Nephron progenitor cell (in vitro differentiated cells): ENCODE measurements at regions not wholly inside any gene's neighbourhood (a gene's known extent, or its start where the extent isn't known, plus 50 kb on each side); places are given as distances from the start of the nearest gene placed in this dataset.

Source experiments
- DNase-seq: peaks from one replicate; pipeline ENCODE4 v3.0.0; 2021
- H3K27ac Mint-ChIP-seq: 2 replicates; pipeline ENCODE4 v1.8.0; 2021; ENCODE audit warnings: mild to moderate bottlenecking, moderate library complexity, mixed read lengths
- H3K27me3 Mint-ChIP-seq: 2 replicates; pipeline ENCODE4 v1.8.0; 2021; ENCODE audit warnings: mild to moderate bottlenecking, low read depth, mixed read lengths; ENCODE audit not compliant: poor library complexity
- H3K36me3 Mint-ChIP-seq: 2 replicates; pipeline ENCODE4 v1.8.0; 2021; ENCODE audit warnings: low read depth, mixed read lengths
- H3K4me1 Mint-ChIP-seq: 2 replicates; pipeline ENCODE4 v1.8.0; 2021; ENCODE audit warnings: mixed read lengths
- H3K4me3 Mint-ChIP-seq: 2 replicates; pipeline ENCODE4 v1.8.0; 2021; ENCODE audit warnings: mild to moderate bottlenecking, moderate library complexity, mixed read lengths
- H3K9me3 Mint-ChIP-seq: 2 replicates; pipeline ENCODE4 v1.8.0; 2021; ENCODE audit warnings: mild to moderate bottlenecking, moderate library complexity, mixed read lengths
- TF ChIP-seq, protein P1 (sequence below): fragments of 200-600 bp; sonication (generic); IDR thresholded peaks from 2 replicates; pipeline ENCODE4 v1.5.0; 2021; ENCODE audit warnings: antibody characterized with exemption

DNA sequence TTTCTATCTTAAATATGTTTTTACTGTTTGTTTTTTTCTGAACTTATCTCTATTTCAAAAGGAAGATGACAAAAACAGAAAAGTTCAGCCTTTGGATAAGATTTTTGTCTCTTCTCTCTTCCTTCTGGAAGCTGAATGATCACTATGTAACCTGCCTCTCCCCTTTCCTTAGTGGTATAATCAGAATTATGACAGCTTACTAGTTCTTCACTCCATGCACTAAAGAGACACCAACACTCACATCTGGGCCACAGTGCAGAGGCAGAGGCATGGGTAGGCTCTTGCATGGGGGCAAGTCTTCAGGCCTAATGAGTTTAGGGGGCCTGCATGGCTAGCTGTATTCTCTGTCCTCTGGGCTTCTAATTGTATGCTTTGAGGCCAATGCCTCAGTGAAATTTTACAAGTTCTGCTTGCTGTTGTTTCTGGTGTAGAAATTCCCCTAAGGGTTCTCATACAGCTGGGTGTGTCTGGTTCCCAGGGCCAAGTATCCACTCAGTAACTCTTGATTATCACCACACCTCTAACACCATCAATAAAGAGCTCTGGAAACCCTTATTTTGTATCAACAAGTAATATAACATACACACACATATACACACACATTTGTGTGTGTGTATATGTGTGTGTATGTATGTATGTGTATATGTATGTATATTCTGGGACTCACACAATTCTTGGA is 96.8 kb upstream of the POM121L12 start:
- no peaks in the 10 kb centered on the region for H3K36me3 Mint-ChIP-seq
- TF ChIP-seq, protein P1, sequence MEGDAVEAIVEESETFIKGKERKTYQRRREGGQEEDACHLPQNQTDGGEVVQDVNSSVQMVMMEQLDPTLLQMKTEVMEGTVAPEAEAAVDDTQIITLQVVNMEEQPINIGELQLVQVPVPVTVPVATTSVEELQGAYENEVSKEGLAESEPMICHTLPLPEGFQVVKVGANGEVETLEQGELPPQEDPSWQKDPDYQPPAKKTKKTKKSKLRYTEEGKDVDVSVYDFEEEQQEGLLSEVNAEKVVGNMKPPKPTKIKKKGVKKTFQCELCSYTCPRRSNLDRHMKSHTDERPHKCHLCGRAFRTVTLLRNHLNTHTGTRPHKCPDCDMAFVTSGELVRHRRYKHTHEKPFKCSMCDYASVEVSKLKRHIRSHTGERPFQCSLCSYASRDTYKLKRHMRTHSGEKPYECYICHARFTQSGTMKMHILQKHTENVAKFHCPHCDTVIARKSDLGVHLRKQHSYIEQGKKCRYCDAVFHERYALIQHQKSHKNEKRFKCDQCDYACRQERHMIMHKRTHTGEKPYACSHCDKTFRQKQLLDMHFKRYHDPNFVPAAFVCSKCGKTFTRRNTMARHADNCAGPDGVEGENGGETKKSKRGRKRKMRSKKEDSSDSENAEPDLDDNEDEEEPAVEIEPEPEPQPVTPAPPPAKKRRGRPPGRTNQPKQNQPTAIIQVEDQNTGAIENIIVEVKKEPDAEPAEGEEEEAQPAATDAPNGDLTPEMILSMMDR = no peak
- no peak for DNase-seq
- H3K4me1 Mint-ChIP-seq = peaks cover 10% of the 10 kb centered on the region
- H3K27ac Mint-ChIP-seq = no peak overlapping the region
- no peaks in the 10 kb centered on the region for H3K27me3 Mint-ChIP-seq
- H3K9me3 Mint-ChIP-seq = peaks cover 2% of the 10 kb centered on the region
- no peak overlapping the region for H3K4me3 Mint-ChIP-seq

DNA sequence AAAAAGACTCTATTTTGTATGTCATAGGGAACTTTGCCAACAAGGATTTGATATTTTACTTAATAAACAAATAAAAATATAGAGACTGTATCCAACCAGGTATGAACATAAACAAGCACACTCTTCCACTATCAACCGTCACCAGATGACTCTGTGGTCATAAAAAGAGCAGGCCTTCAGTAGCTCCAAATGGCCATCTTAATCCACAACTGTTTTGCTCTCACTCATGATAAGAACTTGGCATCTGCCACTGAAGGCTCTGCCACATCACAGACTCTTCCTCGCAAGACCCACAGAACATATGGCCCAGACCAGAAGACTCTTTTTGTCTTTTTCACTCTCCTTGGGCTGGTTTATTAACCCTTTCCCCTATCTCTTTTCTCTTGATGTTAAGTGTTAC is 98.7 kb upstream of the POM121L12 start:
- TF ChIP-seq, protein P1 = no peak
- H3K27me3 Mint-ChIP-seq = no peaks in the 10 kb centered on the region
- H3K4me3 Mint-ChIP-seq = no peak overlapping the region
- peaks cover 10% of the 10 kb centered on the region for H3K4me1 Mint-ChIP-seq
- peaks cover 8% of the 10 kb centered on the region for H3K9me3 Mint-ChIP-seq
- DNase-seq = no peak
- H3K36me3 Mint-ChIP-seq = no peaks in the 10 kb centered on the region
- H3K27ac Mint-ChIP-seq = no peak overlapping the region

DNA sequence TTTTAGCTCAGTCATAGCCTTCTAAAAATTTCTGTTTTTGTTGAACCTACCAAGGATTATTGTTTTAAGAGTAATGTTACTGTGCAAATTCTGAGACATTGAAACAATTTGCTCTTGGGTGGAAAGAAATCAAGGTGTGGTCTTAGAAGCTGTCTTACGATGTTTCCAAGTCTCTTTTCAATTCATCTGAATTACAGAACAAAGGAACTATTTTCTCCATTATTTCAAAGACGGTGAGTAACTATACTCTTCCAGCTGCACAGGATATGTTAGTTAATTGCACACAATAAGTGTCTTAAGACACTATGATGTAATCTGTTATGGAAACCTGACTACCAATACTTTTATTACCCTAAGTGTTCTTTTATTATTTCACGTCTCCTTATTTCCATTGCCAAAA is 106.8 kb upstream of the POM121L12 start:
- no peak for DNase-seq
- Mint-ChIP-seq H3K4me3 (no peak overlapping the region), H3K36me3 (no peaks in the 10 kb centered on the region), H3K9me3 (peaks cover 20% of the 10 kb centered on the region), H3K27me3 (no peaks in the 10 kb centered on the region), H3K4me1 (no peaks in the 10 kb centered on the region), H3K27ac (no peak overlapping the region)
- TF ChIP-seq, protein P1 = no peak

DNA sequence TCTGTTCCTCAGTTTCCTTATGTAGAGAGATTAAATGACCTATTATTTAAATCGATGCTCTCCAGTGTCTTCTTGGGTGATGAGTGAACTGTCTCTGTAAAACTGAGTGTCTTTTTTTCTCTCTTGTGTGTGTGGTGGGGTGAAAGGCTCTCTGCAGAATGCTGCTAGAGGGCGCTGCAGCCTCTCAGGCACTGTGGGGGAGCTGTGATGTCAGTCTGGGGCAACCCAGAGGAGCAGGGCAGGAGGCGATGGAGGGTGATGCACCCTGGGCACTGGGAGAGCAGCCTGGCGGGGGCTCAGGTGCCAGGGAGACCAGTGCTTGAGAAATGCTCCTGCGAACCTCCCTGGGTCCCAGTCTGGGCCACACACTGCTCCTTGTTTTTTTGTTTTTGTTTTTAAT is 110.1 kb upstream of the POM121L12 start:
- peaks cover 6% of the 10 kb centered on the region for H3K4me1 Mint-ChIP-seq
- peaks cover 11% of the 10 kb centered on the region for H3K9me3 Mint-ChIP-seq
- no peaks in the 10 kb centered on the region for H3K27me3 Mint-ChIP-seq
- no peak for DNase-seq
- no peak overlapping the region for H3K4me3 Mint-ChIP-seq
- no peaks in the 10 kb centered on the region for H3K36me3 Mint-ChIP-seq
- TF ChIP-seq, protein P1 = no peak
- H3K27ac Mint-ChIP-seq = no peak overlapping the region

DNA sequence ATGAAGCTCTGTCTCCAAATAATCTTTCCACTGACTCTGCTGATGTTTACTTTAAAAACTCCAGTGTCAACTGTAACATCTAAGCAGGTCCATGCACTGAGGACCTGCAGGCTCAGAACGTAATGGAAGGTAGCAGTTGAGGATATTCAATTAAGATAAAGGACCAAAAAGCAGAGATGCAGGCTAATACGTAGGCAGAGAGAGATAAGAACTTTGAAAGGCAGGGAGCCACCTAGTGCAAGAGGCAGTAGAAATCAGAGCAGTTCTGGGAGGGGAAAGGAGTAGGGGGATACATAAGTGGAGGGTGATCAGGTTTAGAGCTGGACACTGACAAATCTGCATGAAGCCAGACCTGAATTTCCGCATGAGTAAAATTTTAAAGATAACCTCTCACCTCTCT is 114.5 kb upstream of the POM121L12 start:
- no peak for DNase-seq
- Mint-ChIP-seq H3K27ac (no peak overlapping the region), H3K9me3 (no peaks in the 10 kb centered on the region), H3K27me3 (no peaks in the 10 kb centered on the region), H3K36me3 (no peaks in the 10 kb centered on the region), H3K4me3 (no peak overlapping the region), H3K4me1 (peaks cover 6% of the 10 kb centered on the region)
- TF ChIP-seq, protein P1 = no peak

DNA sequence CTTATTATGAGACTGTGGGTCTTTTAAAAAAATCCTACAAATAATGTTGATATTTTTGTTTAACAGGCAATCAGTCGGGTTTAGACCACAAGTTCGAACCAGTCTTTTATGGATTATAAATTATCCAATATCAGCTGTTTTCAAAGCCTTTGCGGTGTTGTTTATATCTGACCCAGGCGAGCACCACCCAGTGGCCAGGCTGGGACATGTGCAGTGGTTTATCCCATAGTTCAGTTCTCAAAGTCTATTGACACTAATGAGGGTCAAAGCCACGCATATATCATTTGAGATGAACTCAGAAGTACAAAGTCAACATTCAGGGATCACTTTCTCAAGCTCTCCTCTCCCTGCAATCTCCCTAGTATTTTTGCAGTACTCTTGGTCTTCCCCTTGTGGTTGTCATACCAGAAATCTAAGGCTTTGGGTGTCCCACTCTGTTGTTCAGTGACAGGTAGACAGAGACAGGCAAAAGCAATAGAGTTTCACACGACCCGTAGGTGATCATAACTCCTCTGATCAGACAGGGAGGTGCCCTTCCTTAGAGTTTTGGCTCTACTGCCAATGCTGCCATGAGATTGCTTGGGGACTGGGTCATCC is 117.4 kb upstream of the POM121L12 start:
- Mint-ChIP-seq H3K4me1 (peaks cover 6% of the 10 kb centered on the region), H3K36me3 (no peaks in the 10 kb centered on the region), H3K27me3 (no peaks in the 10 kb centered on the region), H3K27ac (no peak overlapping the region), H3K9me3 (no peaks in the 10 kb centered on the region), H3K4me3 (no peak overlapping the region)
- DNase-seq = peak; percentile 10
- TF ChIP-seq, protein P1 = peak; percentile 39
